NB4 (cell line): ENCODE measurements at regions not wholly inside any gene's neighbourhood (a gene's known extent, or its start where the extent isn't known, plus 50 kb on each side); places are given as distances from the start of the nearest gene placed in this dataset.

ENCODE experiments used
- DNase-seq: peaks from one replicate; pipeline ENCODE4 v3.0.0; 2010; ENCODE audit warnings: low read depth
- H3K4me3 ChIP-seq: one replicate; pipeline ENCODE4 v1.5.1; 2011; ENCODE audit warnings: mild to moderate bottlenecking, low read depth, low read length, moderate library complexity
- MYC ChIP-seq: IDR thresholded peaks from 2 replicates; pipeline ENCODE4 v1.6.1; 2011; ENCODE audit warnings: low read depth, low read length
- POLR2A ChIP-seq: IDR thresholded peaks from 2 replicates; pipeline ENCODE4 v1.6.1; 2011; ENCODE audit warnings: mild to moderate bottlenecking; ENCODE audit not compliant: insufficient read length; ENCODE audit errors: extremely low read depth
- TF ChIP-seq, protein P1 (sequence below): IDR thresholded peaks from one replicate; pipeline ENCODE4 v1.5.1; 2012; ENCODE audit warnings: low read depth, low read length
- TF ChIP-seq, protein P2 (sequence below): IDR thresholded peaks from 2 replicates; pipeline ENCODE4 v1.6.1; 2011; ENCODE audit warnings: low read depth, low read length

GRCh38 chr9:91162784-91163443, 198.8 kb downstream of the AUH start:
- peak overlapping the region; percentile 32 for H3K4me3 ChIP-seq
- TF ChIP-seq POLR2A (no peak), MYC (no peak)
- TF ChIP-seq, protein P1, sequence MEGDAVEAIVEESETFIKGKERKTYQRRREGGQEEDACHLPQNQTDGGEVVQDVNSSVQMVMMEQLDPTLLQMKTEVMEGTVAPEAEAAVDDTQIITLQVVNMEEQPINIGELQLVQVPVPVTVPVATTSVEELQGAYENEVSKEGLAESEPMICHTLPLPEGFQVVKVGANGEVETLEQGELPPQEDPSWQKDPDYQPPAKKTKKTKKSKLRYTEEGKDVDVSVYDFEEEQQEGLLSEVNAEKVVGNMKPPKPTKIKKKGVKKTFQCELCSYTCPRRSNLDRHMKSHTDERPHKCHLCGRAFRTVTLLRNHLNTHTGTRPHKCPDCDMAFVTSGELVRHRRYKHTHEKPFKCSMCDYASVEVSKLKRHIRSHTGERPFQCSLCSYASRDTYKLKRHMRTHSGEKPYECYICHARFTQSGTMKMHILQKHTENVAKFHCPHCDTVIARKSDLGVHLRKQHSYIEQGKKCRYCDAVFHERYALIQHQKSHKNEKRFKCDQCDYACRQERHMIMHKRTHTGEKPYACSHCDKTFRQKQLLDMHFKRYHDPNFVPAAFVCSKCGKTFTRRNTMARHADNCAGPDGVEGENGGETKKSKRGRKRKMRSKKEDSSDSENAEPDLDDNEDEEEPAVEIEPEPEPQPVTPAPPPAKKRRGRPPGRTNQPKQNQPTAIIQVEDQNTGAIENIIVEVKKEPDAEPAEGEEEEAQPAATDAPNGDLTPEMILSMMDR: no peak
- TF ChIP-seq, protein P2, sequence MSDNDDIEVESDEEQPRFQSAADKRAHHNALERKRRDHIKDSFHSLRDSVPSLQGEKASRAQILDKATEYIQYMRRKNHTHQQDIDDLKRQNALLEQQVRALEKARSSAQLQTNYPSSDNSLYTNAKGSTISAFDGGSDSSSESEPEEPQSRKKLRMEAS: peak; percentile 49
- DNase-seq: peak; percentile 94

DNA sequence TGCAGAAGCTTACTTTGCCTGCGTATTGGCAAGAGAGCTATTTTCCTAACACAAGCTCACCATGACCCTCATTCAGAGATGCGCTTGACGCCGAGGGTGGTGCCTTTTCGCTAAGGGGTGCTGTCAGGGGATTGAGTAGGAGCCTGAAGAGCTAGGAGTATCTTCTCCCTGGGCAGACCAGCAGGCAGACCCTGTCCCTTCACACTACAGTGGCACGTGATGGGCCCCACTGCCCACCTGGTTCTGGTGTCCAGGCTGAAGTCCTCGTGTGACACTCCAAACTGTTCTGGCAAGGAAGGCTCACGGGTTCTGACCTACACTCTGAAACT, 198.3 kb downstream of the AUH start:
- H3K4me3 ChIP-seq: peak overlapping the region; percentile 32
- TF ChIP-seq, protein P2: no peak
- TF ChIP-seq MYC: no peak
- TF ChIP-seq, protein P1: no peak
- TF ChIP-seq POLR2A: no peak
- DNase-seq: no peak

DNA sequence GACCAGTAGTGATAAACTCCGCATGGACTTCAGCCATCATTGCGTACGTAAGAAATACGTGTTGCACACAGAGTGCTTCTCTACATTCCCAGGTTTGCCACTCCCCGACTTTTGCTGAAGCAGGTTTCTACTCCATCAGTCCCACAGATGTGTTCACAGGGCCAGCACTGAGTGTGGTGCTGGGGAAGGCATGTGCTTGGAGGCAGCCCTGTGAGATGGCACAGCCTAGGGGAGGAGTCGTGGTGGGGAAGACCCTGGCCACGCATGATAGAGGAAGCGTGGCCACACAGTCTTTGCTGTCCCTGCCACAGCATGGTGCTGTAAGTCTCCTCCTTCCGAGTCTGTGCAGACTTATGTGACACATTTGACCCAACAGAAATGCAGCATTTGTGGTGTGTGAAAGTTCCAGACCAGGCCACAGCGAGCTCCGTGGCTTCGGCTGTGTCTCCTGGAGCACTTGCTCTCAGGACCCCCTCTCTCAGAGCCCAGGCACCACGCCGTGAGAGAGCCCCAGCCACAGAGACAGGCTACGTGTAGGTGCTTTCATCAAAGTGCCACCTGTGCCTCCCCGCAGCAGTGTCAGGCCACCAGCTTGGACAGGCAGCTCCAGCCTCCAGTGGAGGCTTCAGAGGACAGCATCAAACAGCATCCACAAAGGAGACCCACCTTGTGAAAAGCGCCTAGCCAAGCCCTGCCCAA, 197.8 kb downstream of the AUH start:
- DNase-seq: peak; percentile 59
- H3K4me3 ChIP-seq: no peak overlapping the region
- TF ChIP-seq, protein P1: no peak
- TF ChIP-seq POLR2A (no peak), MYC (no peak)
- TF ChIP-seq, protein P2: peak; percentile 18; the same call in 1 of the 2 replicates
